Inflammatory macrophage treated with lipopolysaccharide for 1 hour (primary cell): ENCODE measurements at regions not wholly inside any gene's neighbourhood (a gene's known extent, or its start where the extent isn't known, plus 50 kb on each side); places are given as distances from the start of the nearest gene placed in this dataset.
A peak's percentile ranks its signal among the peaks of the same experiment; 100 is the strongest.

Source experiments
- DNase-seq, 2 donors: peaks; one replicate each; pipeline ENCODE4 v3.0.0-alpha.2; 2020 to 2022

GRCh38 chr6:156402227-156402626 lies 375.0 kb upstream of the ARID1B start:
- no peak for DNase-seq

GRCh38 chr6:156400487-156400886 lies 376.7 kb upstream of the ARID1B start:
- DNase-seq: no peak

GRCh38 chr6:156398966-156399365 lies 378.2 kb upstream of the ARID1B start:
- no peak for DNase-seq

GRCh38 chr6:156398371-156398770 lies 378.8 kb upstream of the ARID1B start:
- no peak for DNase-seq

GRCh38 chr6:156396791-156397418 lies 380.3 kb upstream of the ARID1B start:
- DNase-seq: no peak

GRCh38 chr6:156396068-156396771 lies 381.0 kb upstream of the ARID1B start:
- no peak for DNase-seq

- no peak for DNase-seq
These were observed 381.9 kb upstream of the ARID1B start for GRCh38 chr6:156395276-156395675.

- no peak for DNase-seq
These were observed 384.5 kb upstream of the ARID1B start for GRCh38 chr6:156392648-156393047.

GRCh38 chr6:156391977-156392376 lies 385.2 kb upstream of the ARID1B start:
- DNase-seq: no peak

GRCh38 chr6:156391061-156391672 lies 386.0 kb upstream of the ARID1B start:
- no peak for DNase-seq

- no peak for DNase-seq
These were observed 386.6 kb upstream of the ARID1B start for GRCh38 chr6:156390621-156391020.

- no peak for DNase-seq
These were observed 387.9 kb upstream of the ARID1B start for GRCh38 chr6:156389296-156389695.

- DNase-seq: no peak
These were observed 389.7 kb upstream of the ARID1B start for GRCh38 chr6:156387472-156387871.

- DNase-seq: no peak
These were observed 394.1 kb upstream of the ARID1B start for GRCh38 chr6:156383059-156383458.

GRCh38 chr6:156379392-156380289 lies 397.5 kb upstream of the ARID1B start:
- DNase-seq: no peak

- no peak for DNase-seq
These were observed 398.3 kb upstream of the ARID1B start for GRCh38 chr6:156378853-156379252.

- no peak for DNase-seq
These were observed 401.1 kb upstream of the ARID1B start for GRCh38 chr6:156376091-156376490.

- no peak for DNase-seq
These were observed 417.3 kb upstream of the ARID1B start for GRCh38 chr6:156359912-156360311.

GRCh38 chr6:156352861-156353260 lies 424.3 kb upstream of the ARID1B start:
- DNase-seq: no peak

- DNase-seq: no peak
These were observed 425.7 kb upstream of the ARID1B start for GRCh38 chr6:156351346-156351966.

- no peak for DNase-seq
These were observed 426.8 kb upstream of the ARID1B start for GRCh38 chr6:156350337-156350736.

- DNase-seq: no peak
These were observed 428.3 kb upstream of the ARID1B start for GRCh38 chr6:156348849-156349248.

GRCh38 chr6:156348424-156348823 lies 428.8 kb upstream of the ARID1B start:
- peak; percentile 25 to 27 for DNase-seq
